Stomach (tissue), 8 donors: ENCODE measurements at regions not wholly inside any gene's neighbourhood (a gene's known extent, or its start where the extent isn't known, plus 50 kb on each side); places are given as distances from the start of the nearest gene placed in this dataset.

ENCODE experiments used
- DNase-seq, 2 donors: peaks; one replicate each; pipeline versions ENCODE4 v3.0.0 to v3.0.0-alpha.2; 2013 to 2019
- H3K27ac ChIP-seq, 5 donors: fragments of 200-600 bp in 4 of 5; sonication (generic) in 4 of 5; one replicate each; pipeline ENCODE4 v1.5.1; 2013 to 2019; ENCODE audit warnings: mild to moderate bottlenecking in 1 of 5, moderate library complexity in 1 of 5
- H3K27me3 ChIP-seq, 3 donors: fragments of 200-600 bp; sonication (generic); one replicate each; pipeline ENCODE4 v1.5.1; 2017 to 2019; ENCODE audit warnings: mixed run types in 1 of 3
- H3K36me3 ChIP-seq, 4 donors: fragments of 200-600 bp; sonication (generic); 1 replicate in 3 of 4; 2 replicates in 1 of 4; pipeline ENCODE4 v1.5.1; 2016 to 2019
- H3K4me1 ChIP-seq, 4 donors: fragments of 200-600 bp; sonication (generic); one replicate each; pipeline ENCODE4 v1.5.1; 2016 to 2019
- H3K4me3 ChIP-seq, 4 donors: fragments of 200-600 bp; sonication (generic) in 3 of 4; one replicate each; pipeline ENCODE4 v1.5.1; 2016 to 2019; ENCODE audit warnings: mild to moderate bottlenecking in 1 of 4
- H3K9me3 ChIP-seq, 4 donors: fragments of 200-600 bp; sonication (generic); one replicate each; pipeline ENCODE4 v1.5.1; 2016 to 2019
- CTCF ChIP-seq, 7 experiments: fragments of 450-650 bp in 4 of 7; fragments of 200-600 bp in 3 of 7; sonication (generic) in 3 of 7; IDR thresholded peaks; one replicate each; pipeline ENCODE4 v1.5.1; 2016 to 2019; ENCODE audit warnings: antibody characterized with exemption in 7 of 7, control low read depth in 2 of 7, mild to moderate bottlenecking in 1 of 7
- EP300 ChIP-seq: sonication (generic); formaldehyde crosslinking; IDR thresholded peaks from one replicate; pipeline ENCODE4 v1.6.1; 2017; ENCODE audit warnings: antibody characterized with exemption
- POLR2A ChIP-seq, 4 donors: fragments of 450-650 bp; IDR thresholded peaks; one replicate each; pipeline ENCODE4 v1.6.1; 2016; ENCODE audit warnings: antibody characterized with exemption in 4 of 4, control low read depth in 2 of 4, mild to moderate bottlenecking in 1 of 4, moderate library complexity in 1 of 4
- POLR2AphosphoS5 ChIP-seq, 3 donors: sonication (generic); formaldehyde crosslinking; IDR thresholded peaks; one replicate each; pipeline ENCODE4 v1.6.1; 2016; ENCODE audit warnings: antibody characterized with exemption in 3 of 3
- WGBS, 5 donors: extraction: QIAGEN DNeasy Blood & Tissue Kit in 3 of 5; methylation state at CpG; one replicate each; pipeline versions ENCODE4 v1.1.5 to v1.1.7; 2013 to 2018; 5-methylcytosine and 5-hydroxymethylcytosine counted together
- intact Hi-C: fragments of 100-400 bp; cut with DNase I; formaldehyde crosslinking; loops from one replicate; pipeline ENCODE4 v1.15.1; 2023; ENCODE audit warnings: low total_unique reads
- donor health status: healthy with polysubstance abuse.
- donor health status: Bipolar disorder and iron deficiency.
- donor health status: healthy.

DNA sequence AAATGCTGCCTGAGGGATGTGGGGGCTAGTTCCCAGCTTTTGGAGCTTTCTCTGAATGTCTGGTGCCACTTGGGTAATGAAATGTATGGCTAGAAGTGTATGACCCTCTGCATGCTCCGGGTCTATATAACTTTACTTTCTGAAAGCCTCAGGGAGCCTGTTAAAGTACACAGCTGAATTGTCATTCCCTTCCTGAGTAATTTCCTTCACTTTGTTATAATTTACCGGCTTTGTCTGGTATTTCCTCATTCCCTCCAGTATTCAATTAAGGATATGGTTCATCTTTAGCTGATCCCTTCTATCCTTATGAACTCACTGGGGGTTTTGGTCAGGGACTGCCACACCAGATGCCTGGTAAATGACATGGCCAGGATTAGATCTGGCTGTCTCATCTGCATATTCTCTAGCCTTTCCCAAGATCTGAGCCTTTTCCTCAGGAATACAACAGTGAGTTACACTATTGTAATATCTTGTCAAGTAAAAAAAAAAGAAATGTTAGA lies 620.3 kb downstream of the ZPLD1 start:
- no peak for DNase-seq
- Histone ChIP-seq H3K36me3 (no peaks in the 10 kb centered on the region), H3K27me3 (no peaks in the 10 kb centered on the region), H3K9me3 (no peaks in the 10 kb centered on the region), H3K27ac (no peak overlapping the region), H3K4me3 (no peak overlapping the region), H3K4me1 (no peaks in the 10 kb centered on the region)
- TF ChIP-seq POLR2A (IDR thresholded peaks at IDR 0.05) (no peak), POLR2AphosphoS5 (IDR thresholded peaks at IDR 0.05) (no peak), CTCF (IDR thresholded peaks at IDR 0.05) (no peak), EP300 (no peak)
- intact Hi-C loops: no loop called here
- WGBS, 5 donors: 38 to 55% (median 41%) methylated on average over 2 of the region's 2 CpGs

GRCh38 chr3:103056542-103056941 lies 621.7 kb downstream of the ZPLD1 start:
- Histone ChIP-seq H3K4me1 (no peaks in the 10 kb centered on the region), H3K27me3 (no peaks in the 10 kb centered on the region), H3K4me3 (no peak overlapping the region), H3K36me3 (no peaks in the 10 kb centered on the region), H3K27ac (no peak overlapping the region), H3K9me3 (no peaks in the 10 kb centered on the region)
- WGBS, 5 donors: 32 to 48% (median 39%) methylated on average over 3 of the region's 3 CpGs
- peak in 1 of 2 donors; percentile 40 for DNase-seq
- intact Hi-C loops: no loop called here
- TF ChIP-seq POLR2AphosphoS5 (IDR thresholded peaks at IDR 0.05) (no peak), EP300 (no peak), POLR2A (IDR thresholded peaks at IDR 0.05) (no peak), CTCF (IDR thresholded peaks at IDR 0.05) (no peak)

DNA sequence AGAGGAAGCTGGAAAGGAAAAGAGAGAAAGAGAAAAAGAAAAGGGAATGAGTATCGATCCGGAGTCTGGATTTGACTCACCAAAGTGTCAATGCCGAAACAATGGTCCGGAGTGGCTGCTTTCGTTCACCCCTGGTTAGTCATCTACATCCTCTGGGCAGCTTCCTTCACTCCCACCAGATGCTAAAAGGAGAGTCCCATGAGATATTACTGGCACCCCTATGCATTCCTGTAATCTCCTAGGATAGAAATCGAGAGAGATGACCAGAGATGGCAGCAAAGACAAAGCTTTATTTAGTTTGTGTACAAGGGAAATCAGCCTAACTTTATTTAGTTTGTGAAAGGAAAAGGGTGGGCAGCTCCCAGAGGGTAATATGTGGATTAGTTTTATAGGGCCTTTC lies 622.2 kb downstream of the ZPLD1 start:
- TF ChIP-seq EP300 (no peak), POLR2AphosphoS5 (IDR thresholded peaks at IDR 0.05) (no peak), CTCF (IDR thresholded peaks at IDR 0.05) (no peak), POLR2A (IDR thresholded peaks at IDR 0.05) (no peak)
- Histone ChIP-seq H3K27ac (no peak overlapping the region), H3K27me3 (no peaks in the 10 kb centered on the region), H3K36me3 (no peaks in the 10 kb centered on the region), H3K4me1 (no peaks in the 10 kb centered on the region), H3K9me3 (no peaks in the 10 kb centered on the region), H3K4me3 (no peak overlapping the region)
- intact Hi-C loops: no loop called here
- WGBS, 5 donors: 74 to 90% (median 88%) methylated on average over 6 of the region's 6 CpGs
- no peak for DNase-seq

DNA sequence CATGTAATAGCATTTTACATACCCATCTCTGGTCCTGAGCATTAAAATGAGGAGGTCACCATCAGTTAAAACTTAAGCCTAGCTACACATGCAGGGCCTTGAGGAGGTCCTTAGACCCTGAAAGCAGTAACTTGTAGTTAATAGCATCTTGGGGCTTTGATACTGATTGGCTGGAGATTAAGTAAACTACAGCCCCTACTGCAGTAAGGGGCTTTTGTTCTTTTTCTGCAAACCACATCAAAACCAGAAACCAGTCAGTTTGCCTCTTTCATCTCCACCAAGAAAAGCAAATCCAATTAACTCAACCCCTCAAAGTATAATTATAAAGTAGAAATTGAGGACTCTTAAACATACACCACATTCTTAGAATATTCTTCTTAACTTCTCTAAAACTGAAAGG lies 622.7 kb downstream of the ZPLD1 start:
- DNase-seq: no peak
- TF ChIP-seq POLR2AphosphoS5 (IDR thresholded peaks at IDR 0.05): no peak
- TF ChIP-seq EP300: no peak
- no peak for TF ChIP-seq CTCF (IDR thresholded peaks at IDR 0.05)
- TF ChIP-seq POLR2A (IDR thresholded peaks at IDR 0.05): no peak
- Histone ChIP-seq H3K27ac (no peak overlapping the region), H3K9me3 (no peaks in the 10 kb centered on the region), H3K4me3 (no peak overlapping the region), H3K4me1 (no peaks in the 10 kb centered on the region), H3K36me3 (no peaks in the 10 kb centered on the region), H3K27me3 (no peaks in the 10 kb centered on the region)
- intact Hi-C loops: no loop called here
